ENCODE measurements at regions not wholly inside any gene's neighbourhood (a gene's known extent, or its start where the extent isn't known, plus 50 kb on each side); places are given as distances from the start of the nearest gene placed in this dataset.

DNA sequence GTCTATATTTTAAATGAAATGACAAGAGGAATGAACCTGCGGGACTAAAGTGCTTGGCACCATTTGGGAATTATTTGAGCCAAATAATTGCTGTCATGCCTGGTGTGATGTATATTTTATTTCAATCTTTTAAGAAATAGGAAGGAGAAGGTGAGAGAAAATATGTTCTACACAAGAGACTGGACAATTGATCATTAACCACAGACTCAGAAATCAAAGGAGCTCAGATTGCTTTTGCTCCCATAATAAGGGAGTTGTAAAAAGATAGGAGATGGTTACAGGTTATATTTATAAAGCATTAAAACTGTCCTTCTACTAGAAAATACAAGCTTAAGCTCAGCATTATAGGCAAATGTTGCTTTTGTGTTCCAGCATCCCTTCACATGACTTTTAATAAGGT is 515.2 kb upstream of the SULF2 start:
- TF ChIP-seq HDAC1 (CRISPR knock-in tag; IDR thresholded peaks at IDR 0.05) (no peak), MYC (CRISPR knock-in tag; IDR thresholded peaks at IDR 0.05; ENCODE audit: borderline replicate concordance) (no peak), SKI (IDR thresholded peaks at IDR 0.05; ENCODE audit: partially characterized antibody) (no peak)
